OCI-LY1 (cell line): ENCODE measurements at regions not wholly inside any gene's neighbourhood (a gene's known extent, or its start where the extent isn't known, plus 50 kb on each side); places are given as distances from the start of the nearest gene placed in this dataset.

Experiments used
- H2AFZ ChIP-seq: fragments of 200-600 bp; sonication (generic), shearing (Covaris generic); 2 replicates; pipeline ENCODE4 v1.6.0; 2014; ENCODE audit warnings: antibody characterized with exemption, mild to moderate bottlenecking, low read length
- H3F3A ChIP-seq: fragments of 200-600 bp; sonication (generic), shearing (Covaris generic); 2 replicates; pipeline ENCODE4 v1.6.0; 2014; ENCODE audit warnings: mild to moderate bottlenecking, antibody characterized with exemption, low read length, moderate library complexity; ENCODE audit not compliant: insufficient read depth
- H3K27ac ChIP-seq: fragments of 200-600 bp; sonication (generic); 2 replicates; pipeline ENCODE4 v1.5.1; 2014; ENCODE audit warnings: low read length, mixed run types, mild to moderate bottlenecking, low read depth; ENCODE audit not compliant: poor library complexity, severe bottlenecking
- H3K27me3 ChIP-seq: fragments of 200-600 bp; sonication (generic); 2 replicates; pipeline ENCODE4 v1.6.0; 2014; ENCODE audit warnings: antibody characterized with exemption, mild to moderate bottlenecking, low read length, moderate library complexity; ENCODE audit not compliant: insufficient read depth
- H3K36me3 ChIP-seq: fragments of 200-600 bp; sonication (generic); 2 replicates; pipeline ENCODE4 v1.6.1; 2014; ENCODE audit warnings: mild to moderate bottlenecking, antibody characterized with exemption, low read length, moderate library complexity, mixed read lengths; ENCODE audit not compliant: insufficient read depth
- H3K4me1 ChIP-seq: fragments of 200-600 bp; sonication (generic); 2 replicates; pipeline ENCODE4 v1.5.1; 2014; ENCODE audit warnings: mild to moderate bottlenecking, low read length, moderate library complexity; ENCODE audit not compliant: insufficient read depth, severe bottlenecking
- H3K4me2 ChIP-seq: fragments of 200-600 bp; sonication (generic), shearing (Covaris generic); 2 replicates; pipeline ENCODE4 v1.6.1; 2014; ENCODE audit warnings: low read length
- H3K4me3 ChIP-seq: fragments of 200-600 bp; sonication (generic); 2 replicates; pipeline ENCODE4 v1.5.1; 2014; ENCODE audit warnings: low read length, low read depth, mild to moderate bottlenecking, mixed read lengths; ENCODE audit not compliant: poor library complexity, severe bottlenecking
- H3K79me2 ChIP-seq: fragments of 200-600 bp; shearing (Covaris generic); 2 replicates; pipeline ENCODE4 v1.6.1; 2016; ENCODE audit warnings: mixed run types, low read length, mixed read lengths; ENCODE audit not compliant: insufficient read depth
- H3K9ac ChIP-seq: fragments of 200-600 bp; sonication (generic), shearing (Covaris generic); 2 replicates; pipeline ENCODE4 v1.6.1; 2014; ENCODE audit warnings: mild to moderate bottlenecking, low read length, mixed read lengths
- H3K9me2 ChIP-seq: fragments of 200-600 bp; sonication (generic), shearing (Covaris generic); 2 replicates; pipeline ENCODE4 v1.6.1; 2014; ENCODE audit warnings: low read depth, mild to moderate bottlenecking, low read length, mixed read lengths
- H3K9me3 ChIP-seq: fragments of 200-600 bp; shearing (Covaris generic); 2 replicates; pipeline ENCODE4 v1.6.1; 2014; ENCODE audit warnings: low read length, mixed read lengths
- H4K20me1 ChIP-seq: fragments of 200-600 bp; sonication (generic), shearing (Covaris generic); 2 replicates; pipeline ENCODE4 v1.6.0; 2016; ENCODE audit warnings: mild to moderate bottlenecking, low read length; ENCODE audit not compliant: insufficient read depth
- CTCF ChIP-seq: fragments of 200-600 bp; sonication (generic), shearing (Covaris generic); IDR thresholded peaks from 2 replicates; pipeline ENCODE4 v1.5.1; 2017; ENCODE audit warnings: mild to moderate bottlenecking, antibody characterized with exemption, low read length, moderate library complexity, mixed read lengths
- EZH2 ChIP-seq: fragments of 200-600 bp; sonication (generic), shearing (Covaris generic); IDR thresholded peaks from 2 replicates; pipeline ENCODE4 v1.8.0; 2017; ENCODE audit warnings: borderline replicate concordance, mixed run types, mild to moderate bottlenecking, antibody characterized with exemption, low read length, moderate library complexity, mixed read lengths

GRCh38 chr16:61320791-61321190 is 715.4 kb downstream of the CDH8 start:
- Histone ChIP-seq H4K20me1 (no peaks in the 10 kb centered on the region), H3K4me2 (no peak overlapping the region), H3K27me3 (no peaks in the 10 kb centered on the region), H2AFZ (no peak overlapping the region), H3K9me2 (no peaks in the 10 kb centered on the region), H3F3A (no peaks in the 10 kb centered on the region), H3K36me3 (no peaks in the 10 kb centered on the region), H3K9ac (no peak overlapping the region), H3K4me1 (no peaks in the 10 kb centered on the region), H3K9me3 (no peaks in the 10 kb centered on the region), H3K27ac (no peak overlapping the region), H3K79me2 (no peaks in the 10 kb centered on the region), H3K4me3 (no peak overlapping the region)
- TF ChIP-seq EZH2 (no peak), CTCF (no peak)

- Histone ChIP-seq H3K9ac (no peak overlapping the region), H3K27me3 (no peaks in the 10 kb centered on the region), H3K4me3 (no peak overlapping the region), H3K79me2 (no peaks in the 10 kb centered on the region), H3K27ac (no peak overlapping the region), H3K36me3 (no peaks in the 10 kb centered on the region), H4K20me1 (no peaks in the 10 kb centered on the region), H2AFZ (no peak overlapping the region), H3F3A (no peaks in the 10 kb centered on the region), H3K4me1 (no peaks in the 10 kb centered on the region), H3K9me2 (no peaks in the 10 kb centered on the region), H3K9me3 (no peaks in the 10 kb centered on the region), H3K4me2 (no peak overlapping the region)
- TF ChIP-seq CTCF (no peak), EZH2 (no peak)
Measured at GRCh38 chr16:61313931-61314330, 722.3 kb downstream of the CDH8 start.

GRCh38 chr16:61309386-61309785 is 726.9 kb downstream of the CDH8 start:
- H3K9me2 ChIP-seq, result no peaks in the 10 kb centered on the region
- no peak for TF ChIP-seq EZH2
- H3K9me3 ChIP-seq, result no peaks in the 10 kb centered on the region
- no peaks in the 10 kb centered on the region for H3F3A ChIP-seq
- H4K20me1 ChIP-seq, result no peaks in the 10 kb centered on the region
- H3K4me3 ChIP-seq, result no peak overlapping the region
- no peak overlapping the region for H3K27ac ChIP-seq
- H3K4me2 ChIP-seq, result no peak overlapping the region
- no peaks in the 10 kb centered on the region for H3K79me2 ChIP-seq
- H3K27me3 ChIP-seq, result no peaks in the 10 kb centered on the region
- H3K4me1 ChIP-seq, result no peaks in the 10 kb centered on the region
- H3K36me3 ChIP-seq, result no peaks in the 10 kb centered on the region
- H3K9ac ChIP-seq, result no peak overlapping the region
- no peak overlapping the region for H2AFZ ChIP-seq

- Histone ChIP-seq H3K9me2 (no peaks in the 10 kb centered on the region), H2AFZ (no peak overlapping the region), H3K27me3 (no peaks in the 10 kb centered on the region), H3K4me2 (no peak overlapping the region), H3K4me3 (no peak overlapping the region), H3K4me1 (no peaks in the 10 kb centered on the region), H3K9me3 (no peaks in the 10 kb centered on the region), H3F3A (no peaks in the 10 kb centered on the region), H3K27ac (no peak overlapping the region), H4K20me1 (no peaks in the 10 kb centered on the region), H3K36me3 (no peaks in the 10 kb centered on the region), H3K9ac (no peak overlapping the region), H3K79me2 (no peaks in the 10 kb centered on the region)
- TF ChIP-seq CTCF, result no peak
- no peak for TF ChIP-seq EZH2
Measured at GRCh38 chr16:61306204-61306603, 730.0 kb downstream of the CDH8 start.
